Smooth muscle cell (in vitro differentiated cells): ENCODE measurements at regions not wholly inside any gene's neighbourhood (a gene's known extent, or its start where the extent isn't known, plus 50 kb on each side); places are given as distances from the start of the nearest gene placed in this dataset.

Source experiments
- DNase-seq: peaks from one replicate; lab custom pipeline; 2025; ENCODE audit not compliant: unreplicated experiment; lab: John Stamatoyannopoulos, UW
- H2AFZ ChIP-seq: fragments of 200-600 bp; sonication (generic); 2 replicates; pipeline ENCODE4 v1.6.0; 2016; ENCODE audit warnings: antibody characterized with exemption, low read depth, mild to moderate bottlenecking
- H3F3A ChIP-seq: fragments of 200-600 bp; sonication (generic); 2 replicates; pipeline ENCODE4 v1.6.0; 2017; ENCODE audit warnings: antibody characterized with exemption, low read depth
- H3K27ac ChIP-seq: fragments of 200-600 bp; sonication (generic); 2 replicates; pipeline ENCODE4 v1.5.1; 2016; ENCODE audit warnings: low read depth, mild to moderate bottlenecking
- H3K27me3 ChIP-seq: fragments of 200-600 bp; sonication (generic); 2 replicates; pipeline ENCODE4 v1.6.1; 2016; ENCODE audit warnings: low read depth, mild to moderate bottlenecking
- H3K36me3 ChIP-seq: fragments of 200-600 bp; sonication (generic); 2 replicates; pipeline ENCODE4 v1.5.1; 2016; ENCODE audit warnings: low read depth
- H3K4me1 ChIP-seq: fragments of 200-600 bp; sonication (generic); 2 replicates; pipeline ENCODE4 v1.5.1; 2016; ENCODE audit warnings: low read depth
- H3K4me2 ChIP-seq: fragments of 200-600 bp; sonication (generic); 2 replicates; pipeline ENCODE4 v1.6.0; 2016; ENCODE audit warnings: mild to moderate bottlenecking
- H3K4me3 ChIP-seq: fragments of 200-600 bp; sonication (generic); 2 replicates; pipeline ENCODE4 v1.5.1; 2016; ENCODE audit warnings: mild to moderate bottlenecking
- H3K79me2 ChIP-seq: fragments of 200-600 bp; sonication (generic); 2 replicates; pipeline ENCODE4 v1.6.0; 2016; ENCODE audit warnings: low read depth, mild to moderate bottlenecking
- H3K9ac ChIP-seq: fragments of 200-600 bp; sonication (generic); 2 replicates; pipeline ENCODE4 v1.6.0; 2016; ENCODE audit warnings: low read depth
- H3K9me3 ChIP-seq: fragments of 200-600 bp; sonication (generic); replicated peaks from 2 replicates; pipeline ENCODE4 v1.5.1; 2016; ENCODE audit warnings: low read depth
- H4K20me1 ChIP-seq: fragments of 200-600 bp; sonication (generic); 2 replicates; pipeline ENCODE4 v1.6.0; 2016; ENCODE audit warnings: low read depth
- CTCF ChIP-seq: fragments of 200-600 bp; sonication (generic); IDR thresholded peaks from 2 replicates; pipeline ENCODE4 v1.5.1; 2017; ENCODE audit warnings: borderline replicate concordance, mild to moderate bottlenecking, antibody characterized with exemption; ENCODE audit not compliant: insufficient read depth, poor library complexity, severe bottlenecking
- WGBS: methylation state at CpG from one replicate; pipeline ENCODE4 v1.1.7; 2016; ENCODE audit warnings: low lambda C conversion rate; 5-methylcytosine and 5-hydroxymethylcytosine counted together

- Histone ChIP-seq H3K27ac (no peak overlapping the region), H3K4me3 (no peak overlapping the region), H3K9ac (no peak overlapping the region), H2AFZ (no peak overlapping the region), H3F3A (no peaks in the 10 kb centered on the region), H3K9me3 (no peaks in the 10 kb centered on the region), H3K4me2 (no peak overlapping the region), H3K36me3 (no peaks in the 10 kb centered on the region), H4K20me1 (no peaks in the 10 kb centered on the region), H3K27me3 (peaks cover 21% of the 10 kb centered on the region), H3K4me1 (peaks cover 13% of the 10 kb centered on the region), H3K79me2 (no peaks in the 10 kb centered on the region)
- WGBS, result 86% methylated on average over 3 of the region's 3 CpGs
- no peak for TF ChIP-seq CTCF
- no peak for DNase-seq
Observed at GRCh38 chr22:27413702-27414101, 387.9 kb downstream of the MN1 start.

- H2AFZ ChIP-seq, result no peak overlapping the region
- no peaks in the 10 kb centered on the region for H3K9me3 ChIP-seq
- no peaks in the 10 kb centered on the region for H3K36me3 ChIP-seq
- no peak for DNase-seq
- no peak overlapping the region for H3K4me3 ChIP-seq
- peaks cover 13% of the 10 kb centered on the region for H3K4me1 ChIP-seq
- H3K4me2 ChIP-seq, result no peak overlapping the region
- H4K20me1 ChIP-seq, result no peaks in the 10 kb centered on the region
- no peaks in the 10 kb centered on the region for H3F3A ChIP-seq
- H3K27ac ChIP-seq, result no peak overlapping the region
- no peaks in the 10 kb centered on the region for H3K79me2 ChIP-seq
- H3K9ac ChIP-seq, result no peak overlapping the region
- WGBS, result 26% methylated on average over 11 of the region's 12 CpGs
- H3K27me3 ChIP-seq, result peaks cover 21% of the 10 kb centered on the region
- TF ChIP-seq CTCF, result no peak
Observed at GRCh38 chr22:27416511-27417420, 384.8 kb downstream of the MN1 start.

GRCh38 chr22:27417421-27417814, 384.1 kb downstream of the MN1 start:
- H3K4me1 ChIP-seq, result peaks cover 13% of the 10 kb centered on the region
- no peaks in the 10 kb centered on the region for H3K79me2 ChIP-seq
- no peak overlapping the region for H3K4me2 ChIP-seq
- TF ChIP-seq CTCF, result no peak
- no peaks in the 10 kb centered on the region for H4K20me1 ChIP-seq
- no peaks in the 10 kb centered on the region for H3F3A ChIP-seq
- H3K4me3 ChIP-seq, result no peak overlapping the region
- no peak overlapping the region for H3K27ac ChIP-seq
- peaks cover 21% of the 10 kb centered on the region for H3K27me3 ChIP-seq
- no peak overlapping the region for H2AFZ ChIP-seq
- H3K36me3 ChIP-seq, result no peaks in the 10 kb centered on the region
- 81% methylated on average over 5 of the region's 5 CpGs for WGBS
- H3K9me3 ChIP-seq, result no peaks in the 10 kb centered on the region
- DNase-seq, result no peak
- H3K9ac ChIP-seq, result no peak overlapping the region

- whole genome bisulfite sequencing, result 80% methylated on average over 7 of the region's 7 CpGs
- Histone ChIP-seq H3K27ac (no peak overlapping the region), H3K9me3 (no peaks in the 10 kb centered on the region), H3K27me3 (peaks cover 19% of the 10 kb centered on the region), H3F3A (no peaks in the 10 kb centered on the region), H3K79me2 (no peaks in the 10 kb centered on the region), H3K4me1 (peaks cover 13% of the 10 kb centered on the region), H3K9ac (no peak overlapping the region), H2AFZ (no peak overlapping the region), H3K4me2 (no peak overlapping the region), H3K36me3 (no peaks in the 10 kb centered on the region), H4K20me1 (no peaks in the 10 kb centered on the region), H3K4me3 (no peak overlapping the region)
- DNase-seq, result no peak
- TF ChIP-seq CTCF, result no peak
Observed at GRCh38 chr22:27418261-27418660, 383.3 kb downstream of the MN1 start.
